A673 (cell line): ENCODE measurements at regions not wholly inside any gene's neighbourhood (a gene's known extent, or its start where the extent isn't known, plus 50 kb on each side); places are given as distances from the start of the nearest gene placed in this dataset.

Experiments used
- EZH2 ChIP-seq: fragments of 200-600 bp; sonication (generic); IDR thresholded peaks from 2 replicates; pipeline ENCODE4 v1.6.1; 2017; ENCODE audit warnings: borderline replicate concordance, low read depth, mild to moderate bottlenecking, mixed read lengths, antibody characterized with exemption, low read length; ENCODE audit not compliant: poor library complexity, severe bottlenecking
- TF ChIP-seq, protein P1 (sequence below): fragments of 300-800, 200-600 bp; sonication (generic); conservative IDR thresholded peaks from 2 replicates; pipeline ENCODE4 v1.5.1; 2017; ENCODE audit warnings: low read depth, mild to moderate bottlenecking, antibody characterized with exemption, low read length, moderate library complexity, mixed read lengths

DNA sequence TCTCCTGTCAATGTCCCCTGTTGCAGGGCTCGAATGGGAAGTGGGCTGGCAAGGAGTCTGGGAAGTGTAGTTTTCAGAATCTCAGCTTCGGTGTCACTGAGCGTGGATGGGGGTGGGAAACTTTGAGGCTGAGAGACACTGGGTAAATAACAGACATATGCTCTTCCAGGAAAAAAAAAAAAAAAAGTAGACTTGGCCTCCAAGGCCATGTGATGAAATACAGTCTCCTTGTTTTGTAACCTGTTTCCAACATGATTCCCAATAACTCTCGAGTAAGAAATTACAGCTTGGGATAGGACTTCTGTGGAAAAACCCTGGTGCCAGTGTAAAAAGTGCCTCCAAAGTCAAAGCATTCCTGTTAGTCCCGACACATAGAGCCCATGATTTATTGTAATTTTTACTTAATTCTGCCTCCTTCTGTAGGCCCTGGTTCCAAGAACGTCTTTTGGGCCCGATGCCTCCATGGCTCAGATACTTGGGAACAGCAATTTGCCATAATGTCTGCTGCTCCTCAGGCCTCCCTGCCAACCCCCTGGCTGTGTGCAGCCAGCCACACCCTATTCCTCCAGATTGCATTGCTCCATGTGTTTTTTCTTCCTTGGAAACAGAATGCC is 119.5 kb upstream of the TNC start:
- TF ChIP-seq, protein P1, sequence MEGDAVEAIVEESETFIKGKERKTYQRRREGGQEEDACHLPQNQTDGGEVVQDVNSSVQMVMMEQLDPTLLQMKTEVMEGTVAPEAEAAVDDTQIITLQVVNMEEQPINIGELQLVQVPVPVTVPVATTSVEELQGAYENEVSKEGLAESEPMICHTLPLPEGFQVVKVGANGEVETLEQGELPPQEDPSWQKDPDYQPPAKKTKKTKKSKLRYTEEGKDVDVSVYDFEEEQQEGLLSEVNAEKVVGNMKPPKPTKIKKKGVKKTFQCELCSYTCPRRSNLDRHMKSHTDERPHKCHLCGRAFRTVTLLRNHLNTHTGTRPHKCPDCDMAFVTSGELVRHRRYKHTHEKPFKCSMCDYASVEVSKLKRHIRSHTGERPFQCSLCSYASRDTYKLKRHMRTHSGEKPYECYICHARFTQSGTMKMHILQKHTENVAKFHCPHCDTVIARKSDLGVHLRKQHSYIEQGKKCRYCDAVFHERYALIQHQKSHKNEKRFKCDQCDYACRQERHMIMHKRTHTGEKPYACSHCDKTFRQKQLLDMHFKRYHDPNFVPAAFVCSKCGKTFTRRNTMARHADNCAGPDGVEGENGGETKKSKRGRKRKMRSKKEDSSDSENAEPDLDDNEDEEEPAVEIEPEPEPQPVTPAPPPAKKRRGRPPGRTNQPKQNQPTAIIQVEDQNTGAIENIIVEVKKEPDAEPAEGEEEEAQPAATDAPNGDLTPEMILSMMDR, result no peak
- TF ChIP-seq EZH2, result no peak
